Spleen (tissue), 7 donors: ENCODE measurements at regions not wholly inside any gene's neighbourhood (a gene's known extent, or its start where the extent isn't known, plus 50 kb on each side); places are given as distances from the start of the nearest gene placed in this dataset.

ENCODE experiments used
- POLR2AphosphoS5 ChIP-seq, 3 donors: sonication (generic); formaldehyde crosslinking; IDR thresholded peaks; one replicate each; pipeline ENCODE4 v1.5.1; 2017; ENCODE audit warnings: antibody characterized with exemption in 3 of 3
- TF ChIP-seq, protein P1 (sequence below), 11 experiments: fragments of 200-600 bp in 7 of 11; fragments of 450-650 bp in 4 of 11; sonication (generic) in 4 of 11; IDR thresholded peaks in 8 of 11; conservative IDR thresholded peaks in 3 of 11; 1 replicate in 7 of 11; 2 replicates in 4 of 11; pipeline versions ENCODE4 v1.4.0 to v1.8.0; 2016 to 2021; ENCODE audit warnings: antibody characterized with exemption in 11 of 11, inconsistent platforms in 4 of 11, mild to moderate bottlenecking in 1 of 11
- donor health status: DM: no; HTN: no; CAD: no; lungs with moderate emphysema.
- donor health status: DM: no; HTN: no; CAD: no.
- donor health status: DM: no; HTN: no; CAD: no.

DNA sequence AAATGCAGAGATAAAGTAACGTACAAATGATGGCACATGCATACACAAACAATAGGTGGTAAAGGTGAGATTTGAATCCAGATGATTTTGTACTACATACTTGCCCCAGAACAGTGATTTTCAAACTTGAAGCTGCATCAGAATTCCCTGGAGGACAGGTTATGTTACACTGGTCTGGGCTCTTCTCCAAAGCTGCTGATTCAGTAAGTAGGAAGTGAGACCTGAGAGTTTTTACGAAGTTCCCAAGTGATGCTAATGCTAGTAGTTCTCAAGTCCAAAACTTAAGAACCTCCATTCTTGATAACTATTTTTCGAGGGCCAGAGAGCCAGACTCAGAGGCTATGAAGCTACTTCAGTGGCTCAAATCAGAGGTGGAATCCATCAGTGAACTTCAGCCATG is 159.0 kb upstream of the POM121L12 start:
- TF ChIP-seq, protein P1, sequence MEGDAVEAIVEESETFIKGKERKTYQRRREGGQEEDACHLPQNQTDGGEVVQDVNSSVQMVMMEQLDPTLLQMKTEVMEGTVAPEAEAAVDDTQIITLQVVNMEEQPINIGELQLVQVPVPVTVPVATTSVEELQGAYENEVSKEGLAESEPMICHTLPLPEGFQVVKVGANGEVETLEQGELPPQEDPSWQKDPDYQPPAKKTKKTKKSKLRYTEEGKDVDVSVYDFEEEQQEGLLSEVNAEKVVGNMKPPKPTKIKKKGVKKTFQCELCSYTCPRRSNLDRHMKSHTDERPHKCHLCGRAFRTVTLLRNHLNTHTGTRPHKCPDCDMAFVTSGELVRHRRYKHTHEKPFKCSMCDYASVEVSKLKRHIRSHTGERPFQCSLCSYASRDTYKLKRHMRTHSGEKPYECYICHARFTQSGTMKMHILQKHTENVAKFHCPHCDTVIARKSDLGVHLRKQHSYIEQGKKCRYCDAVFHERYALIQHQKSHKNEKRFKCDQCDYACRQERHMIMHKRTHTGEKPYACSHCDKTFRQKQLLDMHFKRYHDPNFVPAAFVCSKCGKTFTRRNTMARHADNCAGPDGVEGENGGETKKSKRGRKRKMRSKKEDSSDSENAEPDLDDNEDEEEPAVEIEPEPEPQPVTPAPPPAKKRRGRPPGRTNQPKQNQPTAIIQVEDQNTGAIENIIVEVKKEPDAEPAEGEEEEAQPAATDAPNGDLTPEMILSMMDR (IDR thresholded peaks at IDR 0.05 in 8 of 11, conservative IDR thresholded peaks at IDR 0.05 in 3 of 11), result no peak
- TF ChIP-seq POLR2AphosphoS5 (IDR thresholded peaks at IDR 0.05), result no peak
